ENCODE measurements at regions not wholly inside any gene's neighbourhood (a gene's known extent, or its start where the extent isn't known, plus 50 kb on each side); places are given as distances from the start of the nearest gene placed in this dataset.

DNA sequence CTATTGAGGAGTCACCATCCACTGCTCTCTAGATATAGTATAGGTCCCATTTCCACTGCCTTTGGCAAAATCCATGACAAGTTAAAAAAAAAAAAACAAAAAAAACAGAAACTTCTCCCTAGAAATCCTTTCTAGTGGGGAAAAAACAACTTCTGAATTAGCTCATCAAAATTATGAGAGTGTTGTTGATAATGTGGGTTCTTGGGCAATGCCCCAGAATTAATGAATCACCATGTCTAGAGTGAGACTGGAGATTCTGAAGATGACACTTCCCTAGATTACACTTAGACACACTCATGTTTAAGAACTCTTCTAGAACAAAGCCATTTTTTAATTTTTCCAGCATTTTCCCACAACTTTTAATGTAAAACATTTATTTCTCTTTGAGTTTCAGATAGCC, 728.0 kb upstream of the C9orf72 start:
- TF ChIP-seq CTCF (IDR thresholded peaks at IDR 0.05; ENCODE audit: low read depth, low read length) (no peak), EZH2phosphoT487 (IDR thresholded peaks at IDR 0.05; ENCODE audit: low read depth) (no peak)
